ENCODE measurements at regions not wholly inside any gene's neighbourhood (a gene's known extent, or its start where the extent isn't known, plus 50 kb on each side); places are given as distances from the start of the nearest gene placed in this dataset.

- Histone ChIP-seq H4K20me1 (ENCODE audit: insufficient read depth, low read length) (no peaks in the 10 kb centered on the region), H3K79me2 (ENCODE audit: insufficient read depth, low read length) (no peaks in the 10 kb centered on the region), H3K4me2 (ENCODE audit: low read length) (peak overlapping the region; percentile 13), H3K27ac (ENCODE audit: low read depth, low read length) (peak overlapping the region; percentile 36), H3K36me3 (ENCODE audit: insufficient read depth, low read length) (no peaks in the 10 kb centered on the region), H2AFZ (ENCODE audit: low read depth, low read length) (no peak overlapping the region), H3K4me3 (ENCODE audit: insufficient read depth, low read depth, low read length) (no peak overlapping the region), H3K27me3 (ENCODE audit: insufficient read depth, low read length) (no peaks in the 10 kb centered on the region), H3K9me3 (ENCODE audit: insufficient read depth, low read depth, low read length) (no peaks in the 10 kb centered on the region), H3K9ac (ENCODE audit: low read length) (no peak overlapping the region), H3K4me1 (ENCODE audit: insufficient read depth, low read length) (peaks cover 8% of the 10 kb centered on the region)
- no peak for FAIRE-seq
- Mint-ChIP-seq H3K4me1 (ENCODE audit: low read depth, unreplicated experiment) (peaks cover 8% of the 10 kb centered on the region), H3K9me3 (ENCODE audit: unreplicated experiment) (peaks cover 3% of the 10 kb centered on the region), H3K36me3 (ENCODE audit: low read depth, unreplicated experiment) (no peaks in the 10 kb centered on the region), H3K27me3 (ENCODE audit: low read depth, unreplicated experiment) (no peaks in the 10 kb centered on the region), H3K27ac (ENCODE audit: unreplicated experiment) (peak overlapping the region; percentile 56), H3K4me3 (ENCODE audit: unreplicated experiment) (no peak overlapping the region)
- TF ChIP-seq CTCF (IDR thresholded peaks at IDR 0.05; ENCODE audit: insufficient read depth, low read depth, low read length) (no peak), EZH2 (IDR thresholded peaks at IDR 0.05; ENCODE audit: insufficient read depth, low read length) (no peak)
- DNase-seq (ENCODE audit: low read depth) = peak; percentile 53
Observed at GRCh38 chr6:105771313-105771970, 314.7 kb upstream of the PRDM1 start.

- Histone ChIP-seq H3K4me3 (ENCODE audit: insufficient read depth, low read depth, low read length) (no peak overlapping the region), H3K4me2 (ENCODE audit: low read length) (no peak overlapping the region), H3K9me3 (ENCODE audit: insufficient read depth, low read depth, low read length) (no peaks in the 10 kb centered on the region), H3K9ac (ENCODE audit: low read length) (no peak overlapping the region), H4K20me1 (ENCODE audit: insufficient read depth, low read length) (no peaks in the 10 kb centered on the region), H2AFZ (ENCODE audit: low read depth, low read length) (no peak overlapping the region), H3K79me2 (ENCODE audit: insufficient read depth, low read length) (no peaks in the 10 kb centered on the region), H3K27ac (ENCODE audit: low read depth, low read length) (no peak overlapping the region), H3K27me3 (ENCODE audit: insufficient read depth, low read length) (no peaks in the 10 kb centered on the region), H3K4me1 (ENCODE audit: insufficient read depth, low read length) (peaks cover 8% of the 10 kb centered on the region), H3K36me3 (ENCODE audit: insufficient read depth, low read length) (no peaks in the 10 kb centered on the region)
- DNase-seq (ENCODE audit: low read depth) = no peak
- no peaks in the 10 kb centered on the region for H3K9me3 Mint-ChIP-seq (ENCODE audit: unreplicated experiment)
- H3K27ac Mint-ChIP-seq (ENCODE audit: unreplicated experiment) = no peak overlapping the region
- H3K27me3 Mint-ChIP-seq (ENCODE audit: low read depth, unreplicated experiment) = no peaks in the 10 kb centered on the region
- peaks cover 8% of the 10 kb centered on the region for H3K4me1 Mint-ChIP-seq (ENCODE audit: low read depth, unreplicated experiment)
- H3K4me3 Mint-ChIP-seq (ENCODE audit: unreplicated experiment) = no peak overlapping the region
- FAIRE-seq = no peak
- H3K36me3 Mint-ChIP-seq (ENCODE audit: low read depth, unreplicated experiment) = no peaks in the 10 kb centered on the region
- TF ChIP-seq CTCF (IDR thresholded peaks at IDR 0.05; ENCODE audit: insufficient read depth, low read depth, low read length) (no peak), EZH2 (IDR thresholded peaks at IDR 0.05; ENCODE audit: insufficient read depth, low read length) (no peak)
Observed at GRCh38 chr6:105769987-105770386, 316.1 kb upstream of the PRDM1 start.

GRCh38 chr6:105769197-105769596 lies 316.9 kb upstream of the PRDM1 start:
- FAIRE-seq = no peak
- no peak overlapping the region for H3K27ac Mint-ChIP-seq (ENCODE audit: unreplicated experiment)

More at GRCh38 chr6:105769197-105769596, 316.9 kb upstream of the PRDM1 start:
- Histone ChIP-seq H3K9ac (ENCODE audit: low read length) (no peak overlapping the region), H3K4me2 (ENCODE audit: low read length) (no peak overlapping the region), H4K20me1 (ENCODE audit: insufficient read depth, low read length) (no peaks in the 10 kb centered on the region), H3K4me3 (ENCODE audit: insufficient read depth, low read depth, low read length) (no peak overlapping the region), H3K27ac (ENCODE audit: low read depth, low read length) (no peak overlapping the region), H2AFZ (ENCODE audit: low read depth, low read length) (no peak overlapping the region), H3K27me3 (ENCODE audit: insufficient read depth, low read length) (no peaks in the 10 kb centered on the region), H3K9me3 (ENCODE audit: insufficient read depth, low read depth, low read length) (no peaks in the 10 kb centered on the region), H3K79me2 (ENCODE audit: insufficient read depth, low read length) (no peaks in the 10 kb centered on the region), H3K4me1 (ENCODE audit: insufficient read depth, low read length) (peaks cover 8% of the 10 kb centered on the region), H3K36me3 (ENCODE audit: insufficient read depth, low read length) (no peaks in the 10 kb centered on the region)
- H3K27me3 Mint-ChIP-seq (ENCODE audit: low read depth, unreplicated experiment) = no peaks in the 10 kb centered on the region
- DNase-seq (ENCODE audit: low read depth) = no peak
- no peaks in the 10 kb centered on the region for H3K36me3 Mint-ChIP-seq (ENCODE audit: low read depth, unreplicated experiment)
- no peaks in the 10 kb centered on the region for H3K9me3 Mint-ChIP-seq (ENCODE audit: unreplicated experiment)
- H3K4me1 Mint-ChIP-seq (ENCODE audit: low read depth, unreplicated experiment) = peaks cover 9% of the 10 kb centered on the region
- TF ChIP-seq EZH2 (IDR thresholded peaks at IDR 0.05; ENCODE audit: insufficient read depth, low read length) (no peak), CTCF (IDR thresholded peaks at IDR 0.05; ENCODE audit: insufficient read depth, low read depth, low read length) (no peak)
- no peak overlapping the region for H3K4me3 Mint-ChIP-seq (ENCODE audit: unreplicated experiment)
